ENCODE measurements at regions not wholly inside any gene's neighbourhood (a gene's known extent, or its start where the extent isn't known, plus 50 kb on each side); places are given as distances from the start of the nearest gene placed in this dataset.

DNA sequence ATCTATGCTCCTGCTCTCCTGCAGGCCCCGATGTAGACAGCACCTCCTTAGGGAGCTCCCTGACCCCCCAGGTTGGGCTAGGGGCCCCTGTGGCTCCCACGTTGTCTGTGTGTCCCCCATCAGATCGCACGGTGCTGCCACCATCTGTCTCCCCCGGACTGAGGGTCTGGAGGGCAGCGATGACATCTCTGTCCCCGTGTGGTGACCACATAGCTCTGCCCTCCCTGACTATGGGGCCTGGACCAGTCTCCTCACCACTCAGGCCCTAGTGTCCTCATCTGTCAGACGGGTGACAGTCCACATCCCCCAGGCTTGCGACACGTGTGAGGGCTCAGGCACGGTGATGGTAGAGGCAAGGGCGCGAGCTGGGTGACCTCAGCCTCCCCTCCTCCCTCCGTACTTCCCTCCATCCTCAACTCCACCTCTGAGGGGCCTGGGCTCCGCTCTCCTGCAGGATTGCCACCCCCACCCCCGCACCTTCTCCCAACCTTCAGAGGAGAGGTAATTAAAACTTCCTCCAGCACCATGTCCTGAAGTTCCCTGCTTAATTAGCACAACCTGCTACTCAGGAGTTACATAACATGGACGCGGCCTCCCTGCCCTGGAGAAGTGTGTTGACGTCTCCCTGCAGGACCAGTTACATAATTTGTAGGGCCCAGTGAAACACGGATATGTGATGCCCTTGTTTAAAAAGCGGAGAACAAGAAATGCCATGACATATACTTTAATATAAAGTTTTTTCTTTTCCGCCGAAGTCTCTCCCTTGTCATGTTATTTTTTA lies 288.2 kb downstream of the PTPRU start:
- DNase-seq (ENCODE audit: low spot score): no peak

DNA sequence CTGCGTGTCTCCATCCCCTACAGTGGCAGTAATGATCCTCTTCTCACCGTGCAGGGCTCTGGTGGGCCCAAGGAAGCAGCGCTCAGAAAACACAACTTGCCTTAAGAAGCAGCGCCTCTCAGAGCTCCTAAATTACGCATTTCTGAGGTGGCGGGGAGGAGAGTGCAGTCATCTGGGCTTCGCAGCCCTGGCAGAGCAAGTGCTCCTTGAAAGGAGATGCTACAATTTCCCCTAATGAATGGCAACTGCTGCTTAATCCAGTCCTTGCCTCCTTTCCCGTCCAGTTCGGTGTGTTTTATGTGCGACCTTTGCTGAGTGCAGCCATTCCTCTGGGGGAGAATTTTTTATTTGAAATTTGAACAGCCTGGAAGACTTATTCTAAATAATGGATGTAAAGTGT lies 287.3 kb downstream of the PTPRU start:
- no peak for DNase-seq (ENCODE audit: low spot score)

DNA sequence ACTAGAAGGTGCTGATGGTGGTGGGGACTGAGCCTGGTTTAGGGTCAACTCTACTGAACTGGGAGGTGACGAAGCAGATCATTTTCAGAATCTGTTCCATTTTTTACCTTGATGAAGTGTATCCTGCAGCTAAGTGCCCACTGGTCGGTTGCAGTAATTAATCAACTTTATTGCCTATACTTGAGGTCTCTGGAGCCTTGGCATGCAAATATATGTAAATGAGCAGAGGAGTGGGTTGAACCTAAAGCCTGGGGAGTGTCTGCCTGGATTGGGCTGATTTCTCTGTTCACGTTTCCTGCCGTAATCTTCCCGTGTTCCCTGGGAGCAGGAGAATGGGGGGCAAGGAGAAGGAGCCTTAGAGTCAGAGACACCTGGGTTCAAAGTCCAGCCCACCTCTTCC lies 286.8 kb downstream of the PTPRU start:
- DNase-seq (ENCODE audit: low spot score): no peak

DNA sequence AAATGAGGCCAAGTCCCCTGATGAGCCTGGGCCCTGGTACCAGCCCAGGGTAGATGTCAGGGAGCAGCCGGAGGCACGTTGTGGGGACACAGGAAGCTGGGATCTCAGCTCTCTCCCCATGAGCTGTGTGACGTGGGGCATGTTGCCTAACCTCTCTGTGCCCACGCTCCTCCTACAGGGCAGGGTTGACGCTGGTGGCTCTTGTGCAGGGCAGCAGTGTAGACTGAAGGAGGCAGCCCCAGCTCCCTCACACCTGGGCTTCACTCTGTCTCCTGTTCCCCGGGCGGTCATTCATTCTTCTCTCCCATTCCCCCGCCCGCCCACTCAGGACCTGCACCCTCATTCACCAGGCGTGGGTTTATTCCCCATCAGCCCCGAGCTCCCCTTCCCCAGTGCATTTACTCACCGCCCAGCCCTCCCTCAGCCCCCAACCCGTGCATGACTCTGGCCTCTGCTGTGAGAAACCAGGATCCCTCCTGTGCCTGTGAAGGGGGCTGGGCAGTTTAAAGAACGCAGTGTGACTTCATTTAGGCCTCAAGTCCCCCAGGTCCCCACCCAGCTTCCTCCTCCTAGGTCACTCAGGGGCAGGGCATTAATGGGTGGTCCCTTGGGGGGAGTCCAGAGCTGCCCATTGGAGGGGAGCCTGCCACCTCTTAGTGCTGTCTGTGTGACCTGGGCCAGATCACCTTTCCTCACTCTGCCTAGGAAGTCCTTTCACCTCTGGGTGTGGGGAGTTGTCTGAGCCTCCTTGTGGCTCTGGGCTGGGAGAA lies 285.7 kb downstream of the PTPRU start:
- DNase-seq (ENCODE audit: low spot score): no peak

- DNase-seq (ENCODE audit: low spot score): no peak
Observed at GRCh38 chr1:29521438-29521715, 285.1 kb downstream of the PTPRU start.

DNA sequence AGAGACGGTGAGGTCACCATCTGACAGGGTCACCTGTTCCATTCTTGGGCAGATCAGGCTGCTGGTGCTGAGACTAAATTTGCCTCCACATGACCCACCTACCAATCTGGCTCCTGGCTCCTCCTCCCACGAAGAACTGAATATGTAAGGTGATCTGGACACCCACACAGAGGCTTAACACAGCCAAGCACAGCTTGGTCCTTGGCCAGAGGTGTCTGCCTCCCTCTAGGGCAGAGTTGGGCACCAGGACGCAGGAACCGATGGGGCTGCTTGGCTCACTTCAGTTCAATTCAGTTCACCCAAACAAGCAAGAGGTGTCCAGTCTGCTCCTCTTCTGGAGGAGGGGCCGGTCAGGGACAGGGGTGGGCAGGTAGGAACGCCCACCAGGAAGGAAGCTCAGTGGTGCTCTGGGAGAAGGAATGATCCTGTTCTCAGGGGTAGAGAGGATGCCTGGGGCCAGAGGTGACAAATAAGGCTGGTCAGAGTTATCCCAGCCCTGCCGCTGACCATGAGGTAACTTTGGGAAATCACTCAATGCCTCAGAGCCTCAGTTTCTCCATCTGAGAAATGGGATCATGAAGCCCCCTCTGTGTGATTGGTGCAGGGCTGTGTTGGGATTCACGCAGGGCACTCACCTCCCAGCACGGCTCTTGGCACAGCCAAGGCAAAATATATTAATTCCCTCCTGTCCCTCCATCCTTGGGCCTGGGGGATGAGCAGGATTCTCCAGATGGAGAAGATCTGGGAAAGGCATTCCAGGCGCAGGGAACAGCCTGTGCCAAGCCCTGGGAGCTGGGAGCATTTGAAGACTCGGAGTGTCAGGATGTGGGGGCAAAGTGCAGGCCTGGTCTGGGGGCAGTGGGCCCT lies 284.5 kb downstream of the PTPRU start:
- DNase-seq (ENCODE audit: low spot score): no peak

- no peak for DNase-seq (ENCODE audit: low spot score)
Observed at GRCh38 chr1:29519788-29520110, 283.4 kb downstream of the PTPRU start.

GRCh38 chr1:29519108-29519787 lies 282.9 kb downstream of the PTPRU start:
- no peak for DNase-seq (ENCODE audit: low spot score)

DNA sequence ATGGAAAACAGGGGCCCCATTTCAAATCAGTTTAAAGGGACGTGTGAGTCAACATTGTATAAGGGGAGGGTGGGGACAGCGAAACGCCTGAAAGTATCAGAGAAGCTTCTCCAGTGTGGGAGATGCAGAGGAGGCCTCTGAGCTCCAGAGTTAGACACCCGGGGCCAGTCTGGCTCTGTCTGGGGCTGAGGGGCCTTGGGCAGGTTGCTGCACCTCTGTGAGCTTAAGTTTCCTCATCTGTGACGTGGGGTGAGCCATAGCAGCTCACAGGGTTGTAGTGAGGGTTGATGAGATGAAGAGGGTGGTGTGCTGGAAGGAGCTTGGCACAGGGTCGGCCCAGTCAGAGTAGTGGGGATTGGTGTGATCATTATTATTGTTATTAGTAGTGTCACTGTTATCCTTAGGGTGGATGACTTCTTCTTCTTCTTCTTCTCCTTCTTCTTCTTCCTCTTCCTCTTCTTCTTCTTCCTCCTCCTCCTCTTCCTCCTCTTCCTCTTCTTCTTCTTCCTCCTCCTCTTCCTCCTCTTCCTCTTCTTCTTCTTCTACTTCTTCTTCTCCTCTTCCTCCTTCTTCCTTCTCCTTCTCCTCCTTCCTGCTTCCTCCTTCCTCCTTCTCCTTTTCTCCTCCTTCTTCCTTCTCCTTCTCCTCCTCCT lies 282.0 kb downstream of the PTPRU start:
- DNase-seq (ENCODE audit: low spot score): no peak

GRCh38 chr1:29517251-29518086 lies 281.1 kb downstream of the PTPRU start:
- no peak for DNase-seq (ENCODE audit: low spot score)

- no peak for DNase-seq (ENCODE audit: low spot score)
Observed at GRCh38 chr1:29516063-29516820, 279.9 kb downstream of the PTPRU start.

- no peak for DNase-seq (ENCODE audit: low spot score)
Observed at GRCh38 chr1:29515170-29515955, 279.0 kb downstream of the PTPRU start.

DNA sequence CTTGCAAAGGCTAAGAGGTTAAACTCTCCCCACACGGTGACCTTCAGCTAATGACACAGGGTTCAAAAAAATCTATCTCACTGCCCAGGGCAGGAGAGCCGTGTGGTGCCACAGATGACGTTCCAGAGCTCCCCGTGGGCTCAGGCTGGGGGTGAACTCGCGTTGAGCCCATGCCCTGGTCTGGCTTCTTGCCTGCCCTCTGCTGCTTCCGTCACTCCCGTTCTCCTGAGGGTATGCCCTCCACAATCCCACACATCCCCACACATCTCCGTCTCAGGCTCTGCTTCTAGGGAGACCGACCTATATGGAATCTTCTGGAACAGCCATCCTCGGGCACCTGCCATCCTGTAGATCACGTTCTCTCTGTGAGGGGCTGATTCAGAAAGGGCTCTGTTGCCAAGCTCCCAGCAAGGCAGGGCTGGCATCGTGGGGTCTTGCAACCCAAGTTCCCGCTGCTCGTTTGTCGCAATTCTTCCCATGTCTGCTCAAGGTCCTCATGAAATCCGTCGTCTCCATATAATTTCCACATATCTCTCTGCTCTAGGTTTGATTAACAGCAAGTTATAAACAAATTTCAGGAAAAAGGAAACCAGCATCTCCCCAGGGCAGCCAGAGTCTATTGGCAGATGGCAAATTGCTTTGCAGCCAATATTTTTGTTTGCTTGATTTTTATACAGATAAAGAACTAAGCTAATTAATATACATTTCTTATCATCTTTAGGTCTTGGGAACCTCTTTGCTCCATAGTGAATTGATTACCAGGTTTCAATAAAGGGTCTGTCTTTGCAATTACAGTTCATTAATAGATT lies 278.2 kb downstream of the PTPRU start:
- no peak for DNase-seq (ENCODE audit: low spot score)

GRCh38 chr1:29513357-29513756 lies 277.0 kb downstream of the PTPRU start:
- no peak for DNase-seq (ENCODE audit: low spot score)

DNA sequence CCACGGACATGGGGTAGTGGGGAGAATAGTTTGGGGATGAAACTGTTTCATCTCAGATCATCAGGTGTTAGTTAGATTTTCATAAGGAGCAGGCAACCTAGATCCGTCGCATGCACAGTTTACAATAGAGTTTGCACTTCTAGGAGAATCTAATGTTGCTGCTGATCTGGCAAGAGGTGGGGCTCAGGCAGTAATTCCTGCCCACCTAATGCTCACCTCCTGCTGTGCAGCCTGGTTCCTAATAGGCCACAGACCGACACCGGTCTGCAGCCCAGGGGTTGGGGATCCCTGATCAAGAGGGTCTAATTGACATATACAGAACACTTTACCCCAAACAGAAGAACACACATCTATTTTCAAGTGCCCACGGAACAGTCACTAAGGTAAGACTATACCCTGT lies 275.1 kb downstream of the PTPRU start:
- no peak for DNase-seq (ENCODE audit: low spot score)

DNA sequence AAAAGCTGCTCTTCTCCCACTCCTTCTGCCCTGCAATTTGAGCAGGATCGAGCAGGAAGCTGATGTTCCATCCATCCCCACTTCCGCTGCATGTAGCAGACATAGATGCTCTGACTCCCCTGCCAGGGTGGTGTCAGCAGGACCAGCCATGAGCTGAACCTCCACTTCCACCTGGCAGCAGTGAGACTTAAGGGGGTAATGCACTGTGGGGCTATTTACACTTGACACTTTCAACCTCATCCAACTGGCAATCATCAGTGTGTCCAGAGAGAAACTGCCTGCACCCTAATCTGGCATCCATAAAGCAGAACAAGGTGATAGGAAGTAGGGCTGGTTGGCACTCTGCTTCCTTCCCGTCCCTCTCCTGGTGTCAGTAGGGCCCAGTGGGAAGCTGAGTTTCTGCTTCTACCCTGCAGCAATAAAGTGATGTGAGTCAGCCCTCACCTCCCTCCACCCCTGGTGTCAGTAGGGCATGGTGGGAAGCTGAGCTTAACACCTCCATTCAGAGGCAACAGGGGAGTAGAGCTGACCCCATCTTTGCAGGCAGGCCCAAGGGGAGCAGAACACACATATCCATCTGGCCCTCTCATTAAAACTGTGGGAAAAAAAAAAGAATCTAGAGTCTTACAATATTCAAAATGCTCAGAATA lies 272.3 kb downstream of the PTPRU start:
- no peak for DNase-seq (ENCODE audit: low spot score)

DNA sequence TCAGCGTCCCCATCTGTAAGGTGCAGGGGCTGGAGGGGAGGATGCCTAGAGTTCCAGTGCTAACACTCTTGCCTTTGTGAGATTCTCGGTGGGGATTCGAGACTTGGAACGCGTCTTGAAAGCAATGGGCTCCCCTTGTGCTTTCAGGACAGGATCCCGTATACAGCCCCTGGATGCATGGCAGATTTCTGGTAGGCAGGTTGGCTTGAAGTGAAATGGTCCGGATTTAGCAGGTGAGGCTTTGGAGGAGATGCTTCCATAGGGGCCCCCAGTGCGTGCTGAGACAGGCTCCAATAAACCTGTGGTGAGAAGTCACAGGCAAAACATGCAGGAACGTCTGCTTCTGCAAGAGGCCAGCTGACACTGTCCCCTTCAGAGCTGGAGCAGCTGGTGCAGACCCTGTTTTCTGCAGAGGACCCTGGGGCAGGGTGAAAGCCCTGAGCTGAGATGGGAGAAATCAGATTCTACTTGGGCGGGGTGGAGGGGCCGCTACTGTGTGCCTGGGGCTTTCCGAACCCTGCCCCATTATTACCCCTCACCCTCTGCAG lies 270.4 kb downstream of the PTPRU start:
- DNase-seq (ENCODE audit: low spot score): no peak
